NCI-H1105 treated with DMSO at 0.1 percent for 48 hours (cell line): ENCODE measurements at regions not wholly inside any gene's neighbourhood (a gene's known extent, or its start where the extent isn't known, plus 50 kb on each side); places are given as distances from the start of the nearest gene placed in this dataset.
A peak's percentile ranks its signal among the peaks of the same experiment; 100 is the strongest.

ENCODE experiments used
- DNase-seq: peaks from one replicate; lab custom pipeline; 2025; lab: John Stamatoyannopoulos, UW

DNA sequence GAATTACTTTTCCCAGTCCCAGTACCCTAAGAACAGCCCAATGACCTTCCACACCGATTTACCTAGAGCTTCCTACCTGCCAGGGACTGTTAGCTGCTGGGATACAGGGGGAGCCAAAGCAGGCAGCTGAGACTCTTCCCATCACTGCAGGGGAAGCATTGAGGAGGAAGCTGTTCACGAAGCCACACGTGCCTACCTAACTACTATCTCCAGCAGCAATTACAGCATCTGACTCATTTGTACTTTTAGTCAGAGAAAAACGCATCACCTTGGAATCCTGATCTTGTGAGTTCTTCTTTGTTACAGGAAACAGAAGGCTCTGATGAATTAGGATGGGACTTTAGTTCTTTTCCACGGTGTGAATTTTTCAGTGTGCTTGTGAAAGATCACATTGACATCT, 113.7 kb upstream of the DHX40 start:
- DNase-seq = no peak

GRCh38 chr17:59454633-59455105, 110.7 kb upstream of the DHX40 start:
- DNase-seq = no peak

DNA sequence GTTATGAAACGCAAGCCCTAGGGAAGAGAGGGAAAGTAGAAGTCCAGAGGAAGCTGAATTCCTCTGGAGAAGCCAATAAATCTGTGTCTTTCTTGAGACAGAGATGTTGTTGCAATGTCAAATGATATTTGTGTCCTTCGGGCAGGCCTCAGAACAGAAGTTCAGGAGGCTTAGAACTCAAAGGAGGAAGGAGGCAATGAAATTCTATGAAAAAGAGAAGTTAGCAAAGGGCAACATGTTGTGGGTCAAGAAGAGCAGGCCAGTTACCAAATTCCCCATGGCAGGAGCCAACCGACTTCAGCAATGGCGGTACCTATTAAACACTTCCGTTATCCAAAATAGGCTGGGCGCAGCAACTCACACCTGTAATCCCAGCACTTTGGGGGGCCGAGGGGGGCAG, 109.0 kb upstream of the DHX40 start:
- DNase-seq = no peak

DNA sequence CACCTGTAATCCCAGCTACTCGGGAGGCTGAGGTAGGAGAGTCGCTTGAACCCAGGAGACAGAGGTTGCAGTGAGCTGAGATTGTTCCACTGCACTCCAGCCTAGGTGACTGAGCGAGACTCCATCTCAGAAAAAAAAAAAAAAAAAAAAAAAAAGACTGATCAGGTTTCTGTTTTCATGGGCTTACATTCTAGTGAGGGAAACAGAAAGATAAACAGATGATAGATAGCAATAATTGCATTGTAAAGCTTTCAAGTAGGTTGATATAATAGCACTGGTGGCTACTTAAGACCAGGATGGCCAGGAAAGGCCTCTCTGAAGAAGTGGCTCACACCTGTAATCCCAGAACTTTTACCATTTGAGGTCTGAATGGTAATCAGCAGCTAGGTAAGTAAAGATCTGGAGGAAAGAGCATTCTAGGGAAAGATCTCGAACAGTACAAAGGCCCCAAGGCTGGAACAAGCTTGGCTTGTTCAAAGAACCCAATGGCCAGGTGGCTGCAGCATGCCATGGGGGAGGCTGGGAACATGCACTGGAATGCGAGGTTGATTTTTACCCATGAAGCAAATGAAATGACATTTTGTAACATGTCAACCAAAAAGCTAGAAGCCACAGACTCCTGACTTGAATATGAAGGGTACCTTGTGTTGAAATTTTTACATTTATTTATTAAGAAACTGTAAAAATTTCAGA, 108.3 kb upstream of the DHX40 start:
- no peak for DNase-seq

GRCh38 chr17:59462385-59462784, 103.0 kb upstream of the DHX40 start:
- no peak for DNase-seq

GRCh38 chr17:59464246-59464645, 101.2 kb upstream of the DHX40 start:
- no peak for DNase-seq

GRCh38 chr17:59465949-59466307, 99.5 kb upstream of the DHX40 start:
- DNase-seq = no peak

- peak; percentile 44 for DNase-seq
Observed at GRCh38 chr17:59466946-59467801, 98.2 kb upstream of the DHX40 start.

DNA sequence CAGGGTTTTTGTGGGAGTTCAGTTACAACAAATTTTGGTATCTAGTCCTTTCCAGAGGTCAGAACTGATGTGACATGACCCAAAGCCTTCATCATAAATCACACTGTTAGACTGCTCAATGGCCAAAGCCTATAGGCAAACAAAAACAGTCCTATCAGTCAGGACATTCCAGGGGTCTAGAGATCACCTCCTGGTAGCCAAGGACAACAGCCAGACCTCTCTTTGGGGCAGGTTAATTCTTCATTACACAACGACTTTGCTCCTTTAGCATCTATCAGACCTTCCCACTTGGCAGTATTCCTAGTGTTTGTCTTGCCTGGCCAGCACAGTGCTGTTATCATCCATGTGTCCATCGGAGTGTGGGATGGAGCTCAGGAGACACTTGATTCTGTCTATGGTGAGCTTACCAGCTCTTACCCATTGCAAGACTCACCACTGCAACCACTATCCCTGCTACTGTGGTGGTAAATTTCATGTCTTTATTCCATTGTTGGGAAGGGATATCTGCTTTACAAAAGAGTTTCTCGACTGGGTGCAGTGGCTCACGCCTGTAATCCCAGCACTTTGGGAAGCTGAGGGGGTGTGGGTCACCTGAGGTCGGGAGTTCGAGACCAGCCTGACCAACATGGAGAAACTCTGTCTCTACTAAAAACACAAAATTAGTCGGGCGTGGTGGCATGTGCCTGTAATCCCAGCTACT, 95.5 kb upstream of the DHX40 start:
- DNase-seq = no peak

GRCh38 chr17:59470624-59471297, 94.6 kb upstream of the DHX40 start:
- DNase-seq = no peak

DNA sequence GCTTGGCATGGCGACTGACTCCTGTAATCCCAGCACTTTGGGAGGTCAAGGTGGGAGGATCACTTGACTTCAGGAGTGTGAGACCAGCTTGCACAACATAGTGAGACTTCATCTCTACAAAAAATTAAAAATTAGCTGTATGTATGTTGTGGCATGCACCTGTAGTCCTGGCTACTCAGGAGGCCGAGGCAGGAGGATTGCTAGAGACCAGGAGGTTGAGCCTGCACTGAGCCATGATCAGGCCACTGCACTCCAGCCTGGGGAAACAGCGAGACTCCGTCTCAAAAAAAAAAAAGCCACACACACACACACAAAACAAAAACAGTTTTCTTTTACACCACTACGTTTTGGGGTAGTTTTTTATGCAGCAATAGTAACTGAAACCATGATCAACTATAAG, 89.0 kb upstream of the DHX40 start:
- DNase-seq = no peak

DNA sequence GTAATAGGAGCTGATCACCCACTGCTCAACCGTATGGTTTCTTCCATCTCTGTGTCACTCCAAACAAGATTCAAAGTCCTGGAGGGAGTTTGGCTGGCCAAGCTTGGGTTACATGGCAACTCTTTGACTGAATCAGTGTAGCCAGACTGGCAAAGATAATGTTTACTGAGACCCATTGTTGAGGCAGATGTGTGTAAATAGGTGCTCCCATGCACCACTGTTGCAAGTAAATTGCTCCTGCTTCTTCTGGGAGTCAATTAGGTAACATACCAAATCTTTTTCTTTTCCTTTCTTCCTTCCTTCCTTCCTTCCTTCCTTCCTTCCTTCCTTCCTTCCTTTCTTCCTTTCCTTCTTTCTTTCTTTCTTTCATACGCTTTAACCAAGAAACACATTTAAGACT, 86.3 kb upstream of the DHX40 start:
- DNase-seq = no peak

- no peak for DNase-seq
Observed at GRCh38 chr17:59483860-59484259, 81.5 kb upstream of the DHX40 start.

DNA sequence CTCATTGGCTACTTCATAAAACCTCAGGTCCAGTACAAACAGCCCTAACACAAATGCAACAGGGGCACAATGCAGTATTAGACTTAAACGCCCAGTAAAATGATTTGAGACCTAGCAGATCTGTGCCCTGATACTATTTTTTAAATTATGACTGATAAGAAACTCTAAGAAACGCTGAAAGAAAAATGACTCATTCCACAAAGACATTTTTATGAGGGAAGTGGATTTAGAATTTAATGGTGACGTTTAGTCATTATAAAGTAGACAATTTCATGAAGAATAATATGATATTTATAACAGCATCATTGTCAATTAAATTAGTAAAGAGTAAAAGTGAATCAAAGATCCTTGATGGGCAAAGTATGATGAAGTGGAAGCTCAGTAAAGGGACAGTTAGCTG, 80.4 kb upstream of the DHX40 start:
- DNase-seq = no peak

- no peak for DNase-seq
Observed at GRCh38 chr17:59485946-59486345, 79.5 kb upstream of the DHX40 start.

- no peak for DNase-seq
Observed at GRCh38 chr17:59487161-59487873, 78.1 kb upstream of the DHX40 start.

DNA sequence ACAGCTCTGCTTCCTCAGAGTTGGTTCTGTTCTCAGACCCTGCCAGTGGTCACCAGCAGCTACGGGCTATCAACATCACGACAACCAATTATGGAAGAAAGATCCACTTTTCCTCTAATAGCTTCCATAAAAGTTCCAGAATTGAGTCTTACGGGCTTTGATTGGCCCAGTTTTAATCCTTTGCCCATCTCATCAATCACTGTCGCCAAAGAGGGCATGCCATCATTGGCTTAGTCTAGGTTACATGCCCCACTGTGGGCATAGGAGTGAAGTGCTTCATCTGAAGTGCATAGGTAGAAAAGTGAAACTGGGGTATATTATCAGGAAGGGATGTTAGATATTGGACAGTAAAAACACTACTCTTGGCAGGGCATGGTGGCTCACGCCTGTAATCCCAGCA, 76.6 kb upstream of the DHX40 start:
- no peak for DNase-seq

- no peak for DNase-seq
Observed at GRCh38 chr17:59490216-59490615, 75.2 kb upstream of the DHX40 start.

GRCh38 chr17:59491353-59492090, 73.9 kb upstream of the DHX40 start:
- DNase-seq = no peak

- DNase-seq = no peak
Observed at GRCh38 chr17:59492091-59492451, 73.3 kb upstream of the DHX40 start.

- DNase-seq = no peak
Observed at GRCh38 chr17:59493867-59494266, 71.5 kb upstream of the DHX40 start.
